ENCODE measurements at regions not wholly inside any gene's neighbourhood (a gene's known extent, or its start where the extent isn't known, plus 50 kb on each side); places are given as distances from the start of the nearest gene placed in this dataset.

DNA sequence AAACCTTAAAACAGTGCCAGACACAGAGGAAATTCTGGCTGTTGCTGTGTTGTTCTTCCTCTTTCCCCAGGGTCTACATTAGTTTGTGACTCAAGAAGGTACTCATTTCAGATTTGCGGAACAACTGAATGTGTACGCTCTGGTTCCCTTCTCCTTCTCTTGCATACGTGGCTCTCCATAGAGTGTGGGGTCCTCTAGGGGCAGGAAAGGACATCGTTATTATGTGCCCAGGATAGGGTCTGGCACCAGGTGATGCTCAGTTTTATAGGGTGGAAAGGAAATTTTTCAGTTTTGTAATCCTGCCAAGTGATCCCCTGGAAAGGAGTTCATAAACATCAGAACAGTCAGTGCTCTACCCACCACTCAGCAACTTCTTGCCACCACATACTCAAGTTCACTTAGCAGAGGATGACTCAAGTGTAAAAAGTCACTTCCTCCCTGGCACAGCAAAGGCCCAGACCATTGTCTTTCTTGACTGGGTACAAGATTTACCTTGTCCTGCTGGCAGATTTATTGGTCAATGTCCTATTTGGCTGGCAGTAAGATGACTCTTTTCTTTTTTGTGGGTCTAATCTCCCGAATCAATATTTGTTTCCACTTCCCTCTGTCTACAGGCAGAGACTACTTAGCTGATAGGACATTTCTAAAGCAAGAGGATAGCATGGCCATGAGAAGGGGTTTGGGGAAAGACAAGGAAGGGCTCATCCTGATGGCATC lies 246.0 kb upstream of the TENM4 start:
- TF ChIP-seq, protein P1, sequence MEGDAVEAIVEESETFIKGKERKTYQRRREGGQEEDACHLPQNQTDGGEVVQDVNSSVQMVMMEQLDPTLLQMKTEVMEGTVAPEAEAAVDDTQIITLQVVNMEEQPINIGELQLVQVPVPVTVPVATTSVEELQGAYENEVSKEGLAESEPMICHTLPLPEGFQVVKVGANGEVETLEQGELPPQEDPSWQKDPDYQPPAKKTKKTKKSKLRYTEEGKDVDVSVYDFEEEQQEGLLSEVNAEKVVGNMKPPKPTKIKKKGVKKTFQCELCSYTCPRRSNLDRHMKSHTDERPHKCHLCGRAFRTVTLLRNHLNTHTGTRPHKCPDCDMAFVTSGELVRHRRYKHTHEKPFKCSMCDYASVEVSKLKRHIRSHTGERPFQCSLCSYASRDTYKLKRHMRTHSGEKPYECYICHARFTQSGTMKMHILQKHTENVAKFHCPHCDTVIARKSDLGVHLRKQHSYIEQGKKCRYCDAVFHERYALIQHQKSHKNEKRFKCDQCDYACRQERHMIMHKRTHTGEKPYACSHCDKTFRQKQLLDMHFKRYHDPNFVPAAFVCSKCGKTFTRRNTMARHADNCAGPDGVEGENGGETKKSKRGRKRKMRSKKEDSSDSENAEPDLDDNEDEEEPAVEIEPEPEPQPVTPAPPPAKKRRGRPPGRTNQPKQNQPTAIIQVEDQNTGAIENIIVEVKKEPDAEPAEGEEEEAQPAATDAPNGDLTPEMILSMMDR (IDR thresholded peaks at IDR 0.05 in 4 of 5, conservative IDR thresholded peaks at IDR 0.05 in 1 of 5), result no peak
- no peak for TF ChIP-seq POLR2A (IDR thresholded peaks at IDR 0.05)

Measured in gastrocnemius medialis (tissue), 4 donors.